Prostate gland (tissue), 2 donors: ENCODE measurements at regions not wholly inside any gene's neighbourhood (a gene's known extent, or its start where the extent isn't known, plus 50 kb on each side); places are given as distances from the start of the nearest gene placed in this dataset.

Experiments used
- POLR2A ChIP-seq: fragments of 450-650 bp; IDR thresholded peaks from one replicate; pipeline ENCODE4 v1.6.1; 2016; ENCODE audit warnings: antibody characterized with exemption, mild to moderate bottlenecking
- POLR2AphosphoS5 ChIP-seq: sonication (generic); formaldehyde crosslinking; IDR thresholded peaks from one replicate; pipeline ENCODE4 v1.6.1; 2017; ENCODE audit warnings: antibody characterized with exemption
- TF ChIP-seq, protein P1 (sequence below), 4 experiments: fragments of 200-600 bp in 2 of 4; fragments of 450-650 bp in 2 of 4; sonication (generic) in 2 of 4; IDR thresholded peaks; 1 replicate in 3 of 4; 2 replicates in 1 of 4; pipeline ENCODE4 v1.5.1; 2016 to 2019; ENCODE audit warnings: antibody characterized with exemption in 4 of 4, mild to moderate bottlenecking in 2 of 4, moderate library complexity in 2 of 4

DNA sequence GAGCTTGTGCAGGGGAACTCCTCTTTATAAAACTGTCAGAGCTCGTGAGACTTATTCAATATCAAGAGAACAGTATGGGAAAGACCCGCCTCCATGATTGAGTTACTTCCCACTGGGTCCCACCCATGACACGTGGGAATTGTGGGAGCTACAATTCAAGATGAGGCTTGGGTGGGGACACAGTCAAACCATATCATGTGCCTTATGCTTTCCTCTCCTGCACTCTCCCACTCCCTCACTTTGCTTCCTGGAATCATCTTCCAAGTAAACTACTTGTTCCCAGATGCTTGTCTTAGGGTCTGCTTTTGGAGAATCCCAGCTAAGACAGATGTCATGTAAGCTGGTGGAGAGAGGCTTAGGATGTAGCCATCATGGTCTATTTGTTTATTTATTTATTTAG lies 271.2 kb downstream of the HAPSTR1 start:
- TF ChIP-seq, protein P1, sequence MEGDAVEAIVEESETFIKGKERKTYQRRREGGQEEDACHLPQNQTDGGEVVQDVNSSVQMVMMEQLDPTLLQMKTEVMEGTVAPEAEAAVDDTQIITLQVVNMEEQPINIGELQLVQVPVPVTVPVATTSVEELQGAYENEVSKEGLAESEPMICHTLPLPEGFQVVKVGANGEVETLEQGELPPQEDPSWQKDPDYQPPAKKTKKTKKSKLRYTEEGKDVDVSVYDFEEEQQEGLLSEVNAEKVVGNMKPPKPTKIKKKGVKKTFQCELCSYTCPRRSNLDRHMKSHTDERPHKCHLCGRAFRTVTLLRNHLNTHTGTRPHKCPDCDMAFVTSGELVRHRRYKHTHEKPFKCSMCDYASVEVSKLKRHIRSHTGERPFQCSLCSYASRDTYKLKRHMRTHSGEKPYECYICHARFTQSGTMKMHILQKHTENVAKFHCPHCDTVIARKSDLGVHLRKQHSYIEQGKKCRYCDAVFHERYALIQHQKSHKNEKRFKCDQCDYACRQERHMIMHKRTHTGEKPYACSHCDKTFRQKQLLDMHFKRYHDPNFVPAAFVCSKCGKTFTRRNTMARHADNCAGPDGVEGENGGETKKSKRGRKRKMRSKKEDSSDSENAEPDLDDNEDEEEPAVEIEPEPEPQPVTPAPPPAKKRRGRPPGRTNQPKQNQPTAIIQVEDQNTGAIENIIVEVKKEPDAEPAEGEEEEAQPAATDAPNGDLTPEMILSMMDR (IDR thresholded peaks at IDR 0.05), result no peak
- no peak for TF ChIP-seq POLR2A
- no peak for TF ChIP-seq POLR2AphosphoS5
